IPS-20b (cell line): ENCODE measurements at regions not wholly inside any gene's neighbourhood (a gene's known extent, or its start where the extent isn't known, plus 50 kb on each side); places are given as distances from the start of the nearest gene placed in this dataset.
"Not testable (repeated sequence)": the region's sequence is repeated elsewhere in the genome, so short reads cannot be mapped to it uniquely, and the experiment has no call there.

Source experiments
- H3K27ac ChIP-seq: one replicate; pipeline ENCODE4 v1.5.1; 2013; ENCODE audit warnings: low read length
- H3K27me3 ChIP-seq: 2 replicates; pipeline ENCODE4 v1.6.1; 2013; ENCODE audit warnings: mild to moderate bottlenecking, low read length, inconsistent platforms; ENCODE audit not compliant: insufficient read depth
- H3K36me3 ChIP-seq: 2 replicates; pipeline ENCODE4 v1.6.1; 2013; ENCODE audit warnings: low read depth, mild to moderate bottlenecking, inconsistent platforms, low read length, moderate library complexity; ENCODE audit not compliant: insufficient read depth
- H3K4me1 ChIP-seq: 2 replicates; pipeline ENCODE4 v1.6.1; 2013; ENCODE audit warnings: mild to moderate bottlenecking, control low read depth, inconsistent platforms, low read length, moderate library complexity; ENCODE audit not compliant: insufficient read depth
- H3K4me3 ChIP-seq: 2 replicates; pipeline ENCODE4 v1.5.1; 2013; ENCODE audit warnings: mild to moderate bottlenecking, low read length, inconsistent platforms
- H3K9ac ChIP-seq: 2 replicates; pipeline ENCODE4 v1.6.1; 2013; ENCODE audit warnings: low read depth, mild to moderate bottlenecking, inconsistent platforms, low read length, moderate library complexity
- H3K9me3 ChIP-seq: 2 replicates; pipeline ENCODE4 v1.6.1; 2013; ENCODE audit warnings: mild to moderate bottlenecking, low read depth, low read length, inconsistent platforms; ENCODE audit not compliant: insufficient read depth

GRCh38 chr16:29089679-29090078 lies 104.8 kb downstream of the LAT start:
- not testable (repeated sequence) for H3K4me1 ChIP-seq, H3K27ac ChIP-seq, H3K4me3 ChIP-seq, H3K27me3 ChIP-seq, H3K9me3 ChIP-seq, H3K9ac ChIP-seq, H3K36me3 ChIP-seq

GRCh38 chr16:29087673-29088072 lies 102.8 kb downstream of the LAT start:
- not testable (repeated sequence) for H3K36me3 ChIP-seq, H3K9me3 ChIP-seq, H3K27ac ChIP-seq, H3K4me3 ChIP-seq, H3K9ac ChIP-seq, H3K4me1 ChIP-seq, H3K27me3 ChIP-seq

GRCh38 chr16:29081829-29082639 lies 97.2 kb downstream of the LAT start:
- H3K27ac ChIP-seq, H3K9ac ChIP-seq, H3K4me1 ChIP-seq, H3K9me3 ChIP-seq, H3K36me3 ChIP-seq: not testable (repeated sequence)
- Histone ChIP-seq H3K27me3 (peaks cover 11% of the 10 kb centered on the region), H3K4me3 (peak overlapping the region; percentile 43; the same call in 1 of the 2 replicates)

GRCh38 chr16:29074554-29075402 lies 89.9 kb downstream of the LAT start:
- not testable (repeated sequence) for H3K36me3 ChIP-seq, H3K27ac ChIP-seq, H3K9ac ChIP-seq, H3K4me3 ChIP-seq, H3K27me3 ChIP-seq, H3K9me3 ChIP-seq, H3K4me1 ChIP-seq

GRCh38 chr16:29062235-29062634 lies 77.4 kb downstream of the LAT start:
- H3K9me3 ChIP-seq: not testable (repeated sequence)

GRCh38 chr16:29061467-29061921 lies 76.6 kb downstream of the LAT start:
- not testable (repeated sequence) for H3K9me3 ChIP-seq, H3K27ac ChIP-seq, H3K4me1 ChIP-seq, H3K9ac ChIP-seq, H3K27me3 ChIP-seq, H3K36me3 ChIP-seq, H3K4me3 ChIP-seq

More at GRCh38 chr16:29062235-29062634, 77.4 kb downstream of the LAT start:
- H3K36me3 ChIP-seq, H3K4me1 ChIP-seq, H3K9ac ChIP-seq, H3K27me3 ChIP-seq, H3K4me3 ChIP-seq, H3K27ac ChIP-seq: not testable (repeated sequence)

GRCh38 chr16:29060022-29060810 lies 75.4 kb downstream of the LAT start:
- H3K4me3 ChIP-seq, H3K27ac ChIP-seq, H3K36me3 ChIP-seq, H3K4me1 ChIP-seq, H3K9me3 ChIP-seq, H3K9ac ChIP-seq, H3K27me3 ChIP-seq: not testable (repeated sequence)

GRCh38 chr16:29059575-29059974 lies 74.7 kb downstream of the LAT start:
- H3K9ac ChIP-seq, H3K36me3 ChIP-seq, H3K9me3 ChIP-seq, H3K4me1 ChIP-seq, H3K27ac ChIP-seq, H3K27me3 ChIP-seq, H3K4me3 ChIP-seq: not testable (repeated sequence)
